B cell (primary cell): ENCODE measurements at regions not wholly inside any gene's neighbourhood (a gene's known extent, or its start where the extent isn't known, plus 50 kb on each side); places are given as distances from the start of the nearest gene placed in this dataset.

Experiments used
- ATAC-seq: fragments of 200-7000 bp; cut with Tn5 transposase; one replicate; pipeline ENCODE4 v1.10.0; 2021; ENCODE audit warnings: low read depth, mild to moderate bottlenecking, moderate number of reproducible peaks, moderate library complexity
- CTCF ChIA-PET: fragments of 350-600 bp; sonication (Branson Sonifier 250); formaldehyde crosslinking; loops from one replicate; lab custom pipeline; 2021; ENCODE audit warnings: antibody characterized with exemption, inconsistent platforms; lab: Charles Lee
- POLR2A ChIA-PET: fragments of 350-600 bp; sonication (Branson Sonifier 250); formaldehyde crosslinking; loops from one replicate; lab custom pipeline; 2021; ENCODE audit warnings: antibody characterized with exemption; lab: Charles Lee
- DNase-seq: peaks from one replicate; pipeline ENCODE4 v3.0.0; 2013
- H2AFZ ChIP-seq: 2 replicates; pipeline ENCODE4 v1.6.1; 2012; ENCODE audit warnings: mild to moderate bottlenecking, low read depth, low read length; ENCODE audit not compliant: insufficient read depth, poor library complexity, severe bottlenecking
- H3K27ac ChIP-seq, 2 donors: 1 replicate in 1 of 2; 2 replicates in 1 of 2; pipeline ENCODE4 v1.5.1; 2012 to 2013; ENCODE audit warnings: low read length in 2 of 2, mild to moderate bottlenecking in 2 of 2, moderate library complexity in 1 of 2
- H3K27me3 ChIP-seq, 4 experiments: fragments of 200-600 bp in 1 of 4; sonication (generic) in 1 of 4; replicated peaks in 1 of 4; 1 replicate in 2 of 4; 2 replicates in 2 of 4; pipeline versions ENCODE4 v1.6.1 to v1.7.0; 2013 to 2016; ENCODE audit warnings: low read length in 3 of 4, mild to moderate bottlenecking in 2 of 4, mixed read lengths in 1 of 4, moderate library complexity in 1 of 4; ENCODE audit not compliant: insufficient read depth in 4 of 4, control insufficient read depth in 3 of 4; ENCODE audit errors: control extremely low read depth in 1 of 4
- H3K36me3 ChIP-seq, 2 experiments: replicated peaks in 1 of 2; 1 replicate in 1 of 2; 2 replicates in 1 of 2; pipeline versions ENCODE4 v1.6.1 to v1.7.1; 2013; ENCODE audit warnings: low read length in 1 of 2; ENCODE audit not compliant: insufficient read depth in 2 of 2, control insufficient read depth in 1 of 2; ENCODE audit errors: control extremely low read depth in 1 of 2, extremely low read depth in 1 of 2
- H3K4me1 ChIP-seq, 2 donors: fragments of 200-600 bp in 1 of 2; sonication (generic) in 1 of 2; 1 replicate in 1 of 2; 2 replicates in 1 of 2; pipeline versions ENCODE4 v1.5.1 to v1.6.1; 2013 to 2017; ENCODE audit warnings: low read length in 2 of 2; ENCODE audit not compliant: control insufficient read depth in 2 of 2, insufficient read depth in 2 of 2
- H3K4me2 ChIP-seq: replicated peaks from 2 replicates; pipeline ENCODE3; 2012; ENCODE audit warnings: mild to moderate bottlenecking, low read depth, low read length; ENCODE audit not compliant: poor library complexity, severe bottlenecking
- H3K4me3 ChIP-seq, 5 experiments: fragments of 200-600 bp in 1 of 5; sonication (generic) in 1 of 5; 1 replicate in 3 of 5; 2 replicates in 2 of 5; pipeline versions ENCODE4 v1.5.1 to v1.7.0; 2011 to 2016; ENCODE audit warnings: low read length in 4 of 5, mild to moderate bottlenecking in 4 of 5, low read depth in 2 of 5, control low read depth in 1 of 5, moderate library complexity in 1 of 5; ENCODE audit not compliant: insufficient read depth in 1 of 5; ENCODE audit errors: control extremely low read depth in 1 of 5, extremely low read depth in 1 of 5
- H3K79me2 ChIP-seq: fragments of 200-600 bp; sonication (generic); one replicate; pipeline ENCODE4 v1.6.0; 2016; ENCODE audit warnings: low read length; ENCODE audit not compliant: control insufficient read depth, insufficient read depth
- H3K9ac ChIP-seq: fragments of 200-600 bp; sonication (generic); 2 replicates; pipeline ENCODE4 v1.6.1; 2017; ENCODE audit warnings: mild to moderate bottlenecking, low read length, moderate library complexity
- H3K9me3 ChIP-seq, 3 donors: one replicate each; pipeline versions ENCODE4 v1.6.1 to v1.7.1; 2013; ENCODE audit warnings: low read length in 2 of 3; ENCODE audit not compliant: control insufficient read depth in 2 of 3, insufficient read depth in 1 of 3; ENCODE audit errors: control extremely low read depth in 1 of 3
- H4K20me1 ChIP-seq: 2 replicates; pipeline ENCODE4 v1.6.0; 2012; ENCODE audit warnings: mild to moderate bottlenecking, low read length; ENCODE audit not compliant: insufficient read depth, control insufficient read depth, poor library complexity, severe bottlenecking
- H3K27ac Mint-ChIP-seq: one replicate; pipeline ENCODE4 v1.8.0; 2021; ENCODE audit warnings: mixed read lengths
- H3K27me3 Mint-ChIP-seq: one replicate; pipeline ENCODE4 v1.8.0; 2021; ENCODE audit warnings: mixed read lengths
- H3K4me1 Mint-ChIP-seq: one replicate; pipeline ENCODE4 v1.8.0; 2021; ENCODE audit warnings: mixed read lengths
- H3K4me3 Mint-ChIP-seq: one replicate; pipeline ENCODE4 v1.8.0; 2021; ENCODE audit warnings: mixed read lengths
- H3K9me3 Mint-ChIP-seq: one replicate; pipeline ENCODE4 v1.8.0; 2022; ENCODE audit warnings: mixed read lengths; ENCODE audit not compliant: insufficient read depth
- CTCF ChIP-seq: fragments of 200-600 bp; IDR thresholded peaks from one replicate; pipeline ENCODE4 v1.8.0; 2022; ENCODE audit warnings: antibody characterized with exemption, mild to moderate bottlenecking
- EZH2 ChIP-seq: IDR thresholded peaks from 2 replicates; pipeline ENCODE4 v1.6.1; 2012; ENCODE audit warnings: borderline replicate concordance, low read depth, mild to moderate bottlenecking, moderate library complexity, low read length; ENCODE audit not compliant: insufficient read depth, poor library complexity, severe bottlenecking
- WGBS: methylation state at CpG from one replicate; pipeline ENCODE4 v1.1.5; 2013; ENCODE audit warnings: missing lambda C conversion rate; ENCODE audit not compliant: insufficient coverage; 5-methylcytosine and 5-hydroxymethylcytosine counted together
- intact Hi-C: fragments of 100-400 bp; cut with micrococcal nuclease; formaldehyde crosslinking; loops from one replicate; pipeline ENCODE4 v1.10.0; 2022

DNA sequence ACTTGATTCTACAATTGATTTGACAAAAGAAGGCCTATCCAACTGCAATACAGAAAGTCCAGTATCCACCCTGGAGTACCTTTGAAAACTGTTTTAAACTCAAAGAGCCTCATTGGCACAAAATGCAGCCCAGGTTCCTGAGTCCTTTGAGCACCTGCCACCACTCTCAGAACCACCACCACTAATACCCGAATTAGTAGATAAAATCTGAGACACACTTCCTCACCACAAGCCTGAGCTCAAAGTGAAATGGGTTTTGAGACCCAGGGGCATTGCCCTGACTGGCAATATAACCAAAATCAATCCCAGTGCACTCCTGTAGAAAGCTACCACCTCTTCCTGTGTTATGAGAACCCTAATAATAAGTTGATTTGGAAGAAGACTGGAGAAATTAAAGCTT lies 215.7 kb downstream of the CSNK2A3 start:
- Histone ChIP-seq H4K20me1 (no peaks in the 10 kb centered on the region), H3K9ac (no peak overlapping the region), H3K27me3 (peaks cover 0 to under 1% (median 0%) of the 10 kb centered on the region in 4 experiments), H2AFZ (no peak overlapping the region), H3K4me1 (no peaks in the 10 kb centered on the region), H3K9me3 (no peaks in the 10 kb centered on the region), H3K79me2 (no peaks in the 10 kb centered on the region), H3K4me3 (no peak overlapping the region), H3K36me3 (no peaks in the 10 kb centered on the region), H3K4me2 (no peak overlapping the region), H3K27ac (no peak overlapping the region)
- Mint-ChIP-seq H3K4me1 (no peaks in the 10 kb centered on the region), H3K27ac (no peak overlapping the region), H3K4me3 (no peak overlapping the region), H3K9me3 (no peaks in the 10 kb centered on the region), H3K27me3 (peaks cover 10% of the 10 kb centered on the region)
- DNase-seq (no peak), ATAC-seq (no peak)
- ChIA-PET POLR2A (no interaction called here), CTCF (no interaction called here)
- intact Hi-C loops: no loop called here
- WGBS: 17% methylated on average over 1 of the region's 1 CpG
- no peak for TF ChIP-seq EZH2
- TF ChIP-seq CTCF: no peak

DNA sequence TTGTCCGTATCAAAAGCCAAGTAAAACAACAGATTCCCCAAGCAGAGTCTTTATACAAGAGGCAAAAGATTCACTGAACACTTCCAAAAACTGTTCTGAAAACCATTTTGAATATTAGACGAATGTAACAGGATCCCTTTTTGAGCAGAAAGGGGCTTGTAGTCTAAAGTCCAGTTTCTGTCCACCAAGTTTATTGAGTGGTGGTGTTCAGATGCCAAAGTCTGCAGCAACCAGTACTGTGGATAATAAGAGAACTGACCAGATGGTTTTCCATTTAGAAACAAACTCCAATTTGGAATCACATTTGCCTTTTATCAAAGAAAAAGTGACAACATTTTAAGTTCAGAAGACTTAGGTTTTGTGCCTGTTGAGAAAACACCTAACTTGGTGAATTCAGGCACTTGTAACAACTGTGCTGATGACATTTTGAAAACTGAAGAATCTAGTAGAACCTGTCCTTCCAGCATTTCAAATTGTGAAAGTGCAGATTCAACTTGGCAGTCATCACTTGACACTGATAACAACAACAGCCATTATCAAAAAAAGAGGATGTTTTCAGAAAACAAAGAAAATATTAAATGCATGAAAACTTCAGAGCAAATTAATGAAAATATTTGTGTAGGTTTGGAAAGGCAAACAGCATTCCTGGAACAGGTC lies 217.1 kb downstream of the CSNK2A3 start:
- peaks cover 19% of the 10 kb centered on the region for H3K27me3 Mint-ChIP-seq

More for the DNA sequence above, 217.1 kb downstream of the CSNK2A3 start:
- ChIA-PET POLR2A (no interaction called here), CTCF (no interaction called here)
- no peak overlapping the region for H3K9ac ChIP-seq
- H4K20me1 ChIP-seq: no peaks in the 10 kb centered on the region
- H3K4me1 ChIP-seq: no peaks in the 10 kb centered on the region
- intact Hi-C loops: no loop called here
- DNase-seq: no peak
- no peak for ATAC-seq
- peaks cover 0 to 4% (median 0%) of the 10 kb centered on the region in 4 experiments for H3K27me3 ChIP-seq
- no peak for TF ChIP-seq EZH2
- TF ChIP-seq CTCF: no peak
- no peak overlapping the region for H2AFZ ChIP-seq
- no peaks in the 10 kb centered on the region for H3K4me1 Mint-ChIP-seq
- no peaks in the 10 kb centered on the region for H3K9me3 ChIP-seq
- WGBS: no CpG with 5 or more reads among the region's 2 CpGs
- no peak overlapping the region for H3K27ac ChIP-seq
- no peak overlapping the region for H3K4me3 ChIP-seq
- H3K79me2 ChIP-seq: no peaks in the 10 kb centered on the region
- no peak overlapping the region for H3K27ac Mint-ChIP-seq
- no peaks in the 10 kb centered on the region for H3K36me3 ChIP-seq
- H3K9me3 Mint-ChIP-seq: no peaks in the 10 kb centered on the region
- H3K4me2 ChIP-seq: no peak overlapping the region
- no peak overlapping the region for H3K4me3 Mint-ChIP-seq
